ENCODE measurements at regions not wholly inside any gene's neighbourhood (a gene's known extent, or its start where the extent isn't known, plus 50 kb on each side); places are given as distances from the start of the nearest gene placed in this dataset.

DNA sequence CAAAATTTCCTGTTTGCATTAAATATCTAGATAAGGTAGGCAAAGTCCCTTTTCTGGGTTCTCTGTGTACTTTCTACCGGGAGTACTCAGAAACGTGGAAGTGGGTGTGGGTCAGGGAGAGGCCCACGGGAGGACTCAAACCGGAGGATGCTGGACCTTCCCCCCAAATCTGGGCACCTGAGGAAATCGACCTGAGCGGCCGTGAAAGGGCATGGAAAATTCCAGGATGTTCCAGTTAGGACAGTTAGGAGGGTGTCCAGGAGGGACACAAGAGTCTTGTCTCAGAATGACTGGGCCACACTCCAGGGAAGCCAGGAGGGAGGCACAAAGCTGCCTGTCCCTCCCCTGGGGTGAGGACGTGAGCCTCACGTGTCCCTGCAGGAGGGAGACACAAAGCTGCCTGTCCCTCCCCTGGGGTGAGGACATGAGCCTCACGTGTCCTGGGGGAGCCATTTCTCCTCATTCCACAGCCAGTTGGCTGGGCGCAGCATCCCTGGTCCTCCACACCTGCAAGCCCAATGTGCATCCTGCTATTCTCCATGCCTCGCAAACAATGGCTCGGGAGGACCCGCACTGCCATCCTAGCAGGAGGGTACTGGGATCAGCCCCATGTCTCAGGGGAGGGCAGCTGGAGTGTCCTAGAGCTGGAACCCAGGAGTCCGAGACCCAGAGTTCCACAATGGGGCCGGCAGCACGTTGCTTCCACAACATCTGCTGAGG is 190.5 kb upstream of the PPP2R2D start:
- Histone ChIP-seq H3F3A (ENCODE audit: insufficient read depth, low read length) (no peaks in the 10 kb centered on the region), H3K27ac (ENCODE audit: low read length) (no peak overlapping the region), H3K9me2 (replicated peaks; ENCODE audit: insufficient read depth, low read length) (no peaks in the 10 kb centered on the region), H3K27me3 (replicated peaks; ENCODE audit: insufficient read depth, low read length) (no peaks in the 10 kb centered on the region), H3K36me3 (replicated peaks; ENCODE audit: insufficient read depth, low read length) (no peaks in the 10 kb centered on the region), H4K20me1 (ENCODE audit: insufficient read depth, low read length) (no peaks in the 10 kb centered on the region), H3K4me3 (ENCODE audit: low read length) (no peak overlapping the region), H3K4me1 (ENCODE audit: low read length) (no peaks in the 10 kb centered on the region), H2AFZ (ENCODE audit: low read length) (no peak overlapping the region), H3K9ac (ENCODE audit: low read length) (no peak overlapping the region), H3K4me2 (ENCODE audit: low read depth, low read length) (no peak overlapping the region), H3K79me2 (ENCODE audit: low read length) (no peaks in the 10 kb centered on the region), H3K9me3 (replicated peaks; ENCODE audit: insufficient read depth, low read length) (no peaks in the 10 kb centered on the region)
- no peak for TF ChIP-seq EZH2 (optimal IDR thresholded peaks at IDR 0.05; ENCODE audit: low read depth, low read length)
- TF ChIP-seq, protein P1, sequence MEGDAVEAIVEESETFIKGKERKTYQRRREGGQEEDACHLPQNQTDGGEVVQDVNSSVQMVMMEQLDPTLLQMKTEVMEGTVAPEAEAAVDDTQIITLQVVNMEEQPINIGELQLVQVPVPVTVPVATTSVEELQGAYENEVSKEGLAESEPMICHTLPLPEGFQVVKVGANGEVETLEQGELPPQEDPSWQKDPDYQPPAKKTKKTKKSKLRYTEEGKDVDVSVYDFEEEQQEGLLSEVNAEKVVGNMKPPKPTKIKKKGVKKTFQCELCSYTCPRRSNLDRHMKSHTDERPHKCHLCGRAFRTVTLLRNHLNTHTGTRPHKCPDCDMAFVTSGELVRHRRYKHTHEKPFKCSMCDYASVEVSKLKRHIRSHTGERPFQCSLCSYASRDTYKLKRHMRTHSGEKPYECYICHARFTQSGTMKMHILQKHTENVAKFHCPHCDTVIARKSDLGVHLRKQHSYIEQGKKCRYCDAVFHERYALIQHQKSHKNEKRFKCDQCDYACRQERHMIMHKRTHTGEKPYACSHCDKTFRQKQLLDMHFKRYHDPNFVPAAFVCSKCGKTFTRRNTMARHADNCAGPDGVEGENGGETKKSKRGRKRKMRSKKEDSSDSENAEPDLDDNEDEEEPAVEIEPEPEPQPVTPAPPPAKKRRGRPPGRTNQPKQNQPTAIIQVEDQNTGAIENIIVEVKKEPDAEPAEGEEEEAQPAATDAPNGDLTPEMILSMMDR (IDR thresholded peaks at IDR 0.05; ENCODE audit: low read length), result no peak
- TF ChIP-seq EZH2phosphoT487 (IDR thresholded peaks at IDR 0.05; ENCODE audit: low read length), result no peak
- no peak for DNase-seq

DNA sequence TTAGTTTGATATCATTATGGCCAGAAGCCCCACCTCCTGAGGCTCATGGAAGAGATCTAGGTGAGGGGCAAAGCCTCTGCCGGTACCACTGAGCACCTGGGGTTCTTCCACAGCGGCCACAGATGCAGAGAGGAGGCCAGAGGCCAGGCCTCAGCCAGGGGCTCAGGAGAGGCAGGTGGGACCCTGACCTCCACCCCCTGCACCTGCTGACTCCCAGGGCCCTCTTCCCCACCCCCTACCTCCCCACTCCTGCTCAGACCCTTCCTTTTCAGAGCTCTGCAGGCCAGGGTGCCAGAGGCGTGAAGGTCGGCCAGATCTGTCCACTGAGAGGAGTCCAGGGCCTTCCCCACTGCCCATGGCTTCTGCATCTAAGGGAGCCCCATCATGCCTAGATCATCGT is 178.7 kb upstream of the PPP2R2D start:
- Histone ChIP-seq H3K9ac (ENCODE audit: low read length) (no peak overlapping the region), H4K20me1 (ENCODE audit: insufficient read depth, low read length) (no peaks in the 10 kb centered on the region), H3F3A (ENCODE audit: insufficient read depth, low read length) (no peaks in the 10 kb centered on the region), H3K4me3 (ENCODE audit: low read length) (no peak overlapping the region), H3K27ac (ENCODE audit: low read length) (no peak overlapping the region), H2AFZ (ENCODE audit: low read length) (no peak overlapping the region), H3K4me1 (ENCODE audit: low read length) (no peaks in the 10 kb centered on the region), H3K9me3 (replicated peaks; ENCODE audit: insufficient read depth, low read length) (no peaks in the 10 kb centered on the region), H3K36me3 (replicated peaks; ENCODE audit: insufficient read depth, low read length) (no peaks in the 10 kb centered on the region), H3K9me2 (replicated peaks; ENCODE audit: insufficient read depth, low read length) (no peaks in the 10 kb centered on the region), H3K79me2 (ENCODE audit: low read length) (no peaks in the 10 kb centered on the region), H3K27me3 (replicated peaks; ENCODE audit: insufficient read depth, low read length) (no peaks in the 10 kb centered on the region), H3K4me2 (ENCODE audit: low read depth, low read length) (no peak overlapping the region)
- no peak for DNase-seq
- TF ChIP-seq EZH2 (optimal IDR thresholded peaks at IDR 0.05; ENCODE audit: low read depth, low read length) (no peak), EZH2phosphoT487 (IDR thresholded peaks at IDR 0.05; ENCODE audit: low read length) (no peak)
- TF ChIP-seq, protein P1 (IDR thresholded peaks at IDR 0.05; ENCODE audit: low read length), result no peak

DNA sequence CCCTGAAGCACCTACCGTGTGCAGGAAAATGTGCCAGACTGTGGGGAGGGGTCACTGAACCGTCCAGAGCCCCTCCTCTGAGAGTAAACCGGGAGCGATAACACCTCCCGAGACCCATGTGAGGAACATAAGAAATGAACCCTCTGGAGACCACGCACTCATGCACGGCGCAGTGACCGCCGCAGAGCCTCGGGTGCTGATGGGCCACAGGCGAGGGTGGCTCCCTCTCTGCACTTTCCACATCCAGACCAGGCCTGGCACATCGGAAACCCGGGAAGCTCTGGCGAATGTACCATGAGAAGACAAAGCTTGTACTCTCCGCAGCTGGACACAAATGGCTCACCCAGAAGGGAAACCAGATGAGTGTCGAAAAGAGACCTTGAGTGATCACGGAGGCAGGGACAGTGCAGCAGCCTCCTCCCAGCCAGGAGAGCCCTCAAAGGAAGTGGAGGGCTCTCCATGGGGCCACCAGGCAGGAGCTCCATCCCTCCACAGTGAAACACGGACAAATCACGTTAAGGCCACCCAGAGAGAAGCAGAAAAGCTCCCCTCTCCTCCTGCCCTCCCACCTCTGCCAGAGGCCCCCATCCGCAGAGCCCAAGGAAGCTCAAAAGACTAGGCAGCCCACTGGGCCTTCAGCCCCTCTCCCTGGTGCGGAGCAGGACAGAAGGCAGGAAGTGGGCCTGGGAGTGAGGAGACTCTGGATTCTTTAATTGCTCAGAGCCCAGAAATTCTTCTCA is 178.1 kb upstream of the PPP2R2D start:
- H4K20me1 ChIP-seq (ENCODE audit: insufficient read depth, low read length), result no peaks in the 10 kb centered on the region
- no peaks in the 10 kb centered on the region for H3F3A ChIP-seq (ENCODE audit: insufficient read depth, low read length)
- H3K4me1 ChIP-seq (ENCODE audit: low read length), result no peaks in the 10 kb centered on the region
- no peak overlapping the region for H3K9ac ChIP-seq (ENCODE audit: low read length)
- H3K79me2 ChIP-seq (ENCODE audit: low read length), result no peaks in the 10 kb centered on the region
- H2AFZ ChIP-seq (ENCODE audit: low read length), result no peak overlapping the region
- TF ChIP-seq, protein P1 (IDR thresholded peaks at IDR 0.05; ENCODE audit: low read length), result no peak
- TF ChIP-seq EZH2phosphoT487 (IDR thresholded peaks at IDR 0.05; ENCODE audit: low read length) (no peak), EZH2 (optimal IDR thresholded peaks at IDR 0.05; ENCODE audit: low read depth, low read length) (no peak)
- H3K9me2 ChIP-seq (replicated peaks; ENCODE audit: insufficient read depth, low read length), result no peaks in the 10 kb centered on the region
- H3K4me3 ChIP-seq (ENCODE audit: low read length), result no peak overlapping the region
- no peak for DNase-seq
- no peaks in the 10 kb centered on the region for H3K36me3 ChIP-seq (replicated peaks; ENCODE audit: insufficient read depth, low read length)
- H3K27me3 ChIP-seq (replicated peaks; ENCODE audit: insufficient read depth, low read length), result no peaks in the 10 kb centered on the region
- H3K4me2 ChIP-seq (ENCODE audit: low read depth, low read length), result no peak overlapping the region
- H3K9me3 ChIP-seq (replicated peaks; ENCODE audit: insufficient read depth, low read length), result no peaks in the 10 kb centered on the region
- no peak overlapping the region for H3K27ac ChIP-seq (ENCODE audit: low read length)

Measured in MM.1S (cell line).